Endothelial cell (in vitro differentiated cells): ENCODE measurements at regions not wholly inside any gene's neighbourhood (a gene's known extent, or its start where the extent isn't known, plus 50 kb on each side); places are given as distances from the start of the nearest gene placed in this dataset.
"Not testable (repeated sequence)": the region's sequence is repeated elsewhere in the genome, so short reads cannot be mapped to it uniquely, and the experiment has no call there.

Source experiments
- DNase-seq: peaks from one replicate; pipeline ENCODE4 v3.0.0; 2021; ENCODE audit warnings: low spot score
- H3K27ac Mint-ChIP-seq: one replicate; pipeline ENCODE4 v1.8.0; 2021; ENCODE audit warnings: mixed read lengths, inconsistent platforms; ENCODE audit not compliant: unreplicated experiment
- H3K27me3 Mint-ChIP-seq: one replicate; pipeline ENCODE4 v1.8.0; 2021; ENCODE audit warnings: mild to moderate bottlenecking, moderate library complexity, mixed read lengths, inconsistent platforms; ENCODE audit not compliant: unreplicated experiment
- H3K36me3 Mint-ChIP-seq: one replicate; pipeline ENCODE4 v1.8.0; 2021; ENCODE audit warnings: mild to moderate bottlenecking, low read depth, mixed read lengths, inconsistent platforms; ENCODE audit not compliant: unreplicated experiment
- H3K4me1 Mint-ChIP-seq: one replicate; pipeline ENCODE4 v1.8.0; 2021; ENCODE audit warnings: mild to moderate bottlenecking, mixed read lengths, inconsistent platforms; ENCODE audit not compliant: unreplicated experiment
- H3K4me3 Mint-ChIP-seq: one replicate; pipeline ENCODE4 v1.8.0; 2021; ENCODE audit warnings: mild to moderate bottlenecking, mixed read lengths, inconsistent platforms; ENCODE audit not compliant: unreplicated experiment
- H3K9me3 Mint-ChIP-seq: one replicate; pipeline ENCODE4 v1.8.0; 2021; ENCODE audit warnings: mixed read lengths, inconsistent platforms; ENCODE audit not compliant: unreplicated experiment
- CTCF ChIP-seq: fragments of 200-600 bp; sonication (generic); IDR thresholded peaks from one replicate; pipeline ENCODE4 v1.5.0; 2021; ENCODE audit warnings: antibody characterized with exemption; ENCODE audit not compliant: unreplicated experiment

- H3K36me3 Mint-ChIP-seq = no peaks in the 10 kb centered on the region
- no peak overlapping the region for H3K27ac Mint-ChIP-seq
- H3K27me3 Mint-ChIP-seq = peaks cover 4% of the 10 kb centered on the region
- H3K4me3 Mint-ChIP-seq = no peak overlapping the region
- H3K9me3 Mint-ChIP-seq = no peaks in the 10 kb centered on the region
- no peak for TF ChIP-seq CTCF
- no peak for DNase-seq
- peaks cover under 1% of the 10 kb centered on the region for H3K4me1 Mint-ChIP-seq
These were observed 186.8 kb downstream of the ETV1 start for GRCh38 chr7:13802651-13803050.

DNA sequence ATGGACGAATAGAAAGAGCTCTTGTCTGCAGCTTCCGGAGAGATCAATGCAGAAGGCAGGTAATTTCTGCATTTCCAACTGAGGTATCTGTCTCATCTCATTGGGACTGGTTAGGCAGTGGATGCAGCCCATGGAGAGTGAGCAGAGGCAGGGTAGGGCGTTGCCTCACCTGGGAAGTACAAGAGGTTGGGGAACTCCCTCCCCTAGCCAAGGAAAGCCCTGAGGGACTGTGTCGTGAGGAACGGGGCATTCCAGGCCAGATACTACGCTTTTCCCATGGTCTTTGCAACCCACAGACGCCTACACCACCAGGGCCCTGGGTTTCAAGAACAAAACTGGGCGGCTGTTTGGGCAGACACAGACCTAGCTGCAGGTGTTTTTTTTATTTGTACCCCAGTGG is 186.3 kb downstream of the ETV1 start:
- H3K4me1 Mint-ChIP-seq = no peaks in the 10 kb centered on the region
- DNase-seq = no peak
- TF ChIP-seq CTCF = no peak
- no peak overlapping the region for H3K4me3 Mint-ChIP-seq
- H3K36me3 Mint-ChIP-seq = no peaks in the 10 kb centered on the region
- no peaks in the 10 kb centered on the region for H3K9me3 Mint-ChIP-seq
- no peak overlapping the region for H3K27ac Mint-ChIP-seq
- peaks cover 4% of the 10 kb centered on the region for H3K27me3 Mint-ChIP-seq

DNA sequence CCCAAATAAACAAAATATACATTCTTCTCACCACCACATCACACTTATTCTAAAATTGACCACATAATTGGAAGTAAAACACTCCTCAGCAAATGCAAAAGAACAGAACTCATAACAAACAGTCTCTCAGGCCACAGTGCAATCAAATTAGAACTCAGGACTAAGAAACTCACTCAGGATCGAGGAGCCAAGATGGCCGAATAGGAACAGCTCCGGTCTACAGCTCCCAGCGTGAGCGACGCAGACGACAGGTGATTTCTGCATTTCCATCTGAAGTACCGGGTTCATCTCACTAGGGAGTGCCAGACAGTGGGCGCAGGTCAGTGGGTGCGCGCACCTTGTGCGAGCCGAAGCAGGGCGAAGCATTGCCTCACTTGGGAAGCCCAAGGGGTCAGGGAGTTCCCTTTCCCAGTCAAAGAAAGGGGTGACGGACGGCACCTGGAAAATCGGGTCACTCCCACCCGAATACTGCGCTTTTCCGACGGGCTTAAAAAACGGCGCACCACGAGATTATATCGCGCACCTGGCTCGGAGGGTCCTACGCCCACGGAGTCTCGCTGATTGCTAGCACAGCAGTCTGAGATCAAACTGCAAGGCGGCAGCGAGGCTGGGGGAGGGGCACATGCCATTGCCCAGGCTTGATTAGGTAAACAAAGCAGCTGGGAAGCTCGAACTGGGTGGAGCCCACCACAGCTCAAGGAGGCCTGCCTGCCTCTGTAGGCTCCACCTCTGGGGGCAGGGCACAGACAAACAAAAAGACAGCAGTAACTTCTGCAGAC is 183.2 kb downstream of the ETV1 start:
- H3K4me1 Mint-ChIP-seq, DNase-seq, H3K9me3 Mint-ChIP-seq, H3K27ac Mint-ChIP-seq, H3K27me3 Mint-ChIP-seq, H3K36me3 Mint-ChIP-seq: not testable (repeated sequence)
- H3K4me3 Mint-ChIP-seq = peak overlapping the region; percentile 85

- DNase-seq, H3K27me3 Mint-ChIP-seq, H3K4me1 Mint-ChIP-seq, H3K27ac Mint-ChIP-seq, H3K9me3 Mint-ChIP-seq, H3K4me3 Mint-ChIP-seq, H3K36me3 Mint-ChIP-seq: not testable (repeated sequence)
These were observed 172.2 kb downstream of the ETV1 start for GRCh38 chr7:13817230-13817629.

DNA sequence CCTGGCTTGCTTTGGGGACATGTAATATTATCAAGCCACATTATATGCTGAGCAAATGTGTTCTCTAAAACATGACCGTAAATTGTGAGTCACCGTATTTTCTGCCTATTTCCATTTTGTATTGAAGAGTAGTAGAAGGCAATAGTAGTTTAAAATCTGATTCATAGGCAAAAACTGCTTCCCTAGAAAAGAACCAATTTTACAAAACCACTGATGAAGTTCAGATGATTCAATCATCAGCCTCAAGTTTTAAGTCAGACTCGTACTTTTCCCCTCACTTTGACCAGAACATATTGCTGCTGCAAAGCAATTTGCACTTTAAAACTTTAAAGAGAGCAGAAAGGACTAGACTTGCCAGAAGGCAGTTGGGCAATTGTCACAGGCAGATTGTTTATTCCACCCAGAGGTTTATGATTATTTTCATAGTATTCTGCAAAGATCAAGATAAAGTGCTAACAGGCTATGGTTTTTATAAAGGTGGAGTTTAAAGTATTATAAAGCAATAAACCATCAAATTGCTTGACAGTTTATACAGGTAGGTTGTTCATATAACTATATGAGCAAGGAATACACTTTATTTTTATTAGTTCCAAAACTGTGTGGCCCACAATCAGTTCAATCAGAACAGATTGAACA is 168.2 kb downstream of the ETV1 start:
- DNase-seq = no peak

More for the DNA sequence above, 168.2 kb downstream of the ETV1 start:
- H3K4me3 Mint-ChIP-seq = no peak overlapping the region
- H3K4me1 Mint-ChIP-seq = no peaks in the 10 kb centered on the region
- no peak overlapping the region for H3K27ac Mint-ChIP-seq
- no peaks in the 10 kb centered on the region for H3K9me3 Mint-ChIP-seq
- no peak for TF ChIP-seq CTCF
- H3K36me3 Mint-ChIP-seq = no peaks in the 10 kb centered on the region
- peaks cover 3% of the 10 kb centered on the region for H3K27me3 Mint-ChIP-seq
